Left lung (tissue), 4 donors: ENCODE measurements at regions not wholly inside any gene's neighbourhood (a gene's known extent, or its start where the extent isn't known, plus 50 kb on each side); places are given as distances from the start of the nearest gene placed in this dataset.
A peak's percentile ranks its signal among the peaks of the same experiment; 100 is the strongest.

Experiments
- ATAC-seq: fragments of 200-7000 bp; cut with Tn5 transposase; one replicate; pipeline ENCODE4 v1.9.1; 2020; ENCODE audit warnings: moderate library complexity
- DNase-seq, 4 donors: peaks; one replicate each; pipeline ENCODE4 v3.0.0-alpha.2; 2013 to 2020
- H3K27ac ChIP-seq, 2 donors: fragments of 200-600 bp; sonication (generic) in 1 of 2; one replicate each; pipeline versions ENCODE4 v1.5.0 to v1.8.0; 2020 to 2021
- H3K27me3 ChIP-seq, 2 donors: fragments of 200-600 bp; sonication (generic) in 1 of 2; one replicate each; pipeline versions ENCODE4 v1.5.0 to v1.8.0; 2020 to 2021
- H3K36me3 ChIP-seq, 2 donors: fragments of 200-600 bp; sonication (generic) in 1 of 2; one replicate each; pipeline versions ENCODE4 v1.5.0 to v1.8.0; 2020 to 2021
- H3K4me1 ChIP-seq, 2 donors: fragments of 200-600 bp; one replicate each; pipeline ENCODE4 v1.8.0; 2021
- H3K4me3 ChIP-seq, 2 donors: fragments of 200-600 bp; sonication (generic) in 1 of 2; one replicate each; pipeline versions ENCODE4 v1.5.0 to v1.8.0; 2020 to 2021; ENCODE audit warnings: mild to moderate bottlenecking in 1 of 2
- H3K9me3 ChIP-seq, 2 donors: fragments of 200-600 bp; sonication (generic) in 1 of 2; one replicate each; pipeline versions ENCODE4 v1.5.0 to v1.8.0; 2020 to 2021
- CTCF ChIP-seq, 2 donors: fragments of 200-600 bp; sonication (generic) in 1 of 2; IDR thresholded peaks; one replicate each; pipeline versions ENCODE4 v1.5.0 to v1.8.0; 2021; ENCODE audit warnings: antibody characterized with exemption in 2 of 2
- intact Hi-C, 2 donors: fragments of 100-400 bp; cut with DNase I; formaldehyde crosslinking; loops; one replicate each; pipeline versions ENCODE4 v1.11.2 to v1.14.2; 2022
- donor health status: DM: no; HTN: yes; CAD: no.
- donor health status: DM: no; HTN: no; CAD: no.

GRCh38 chr6:112560651-112561050 is 213.5 kb downstream of the RFPL4B start:
- no peak for ATAC-seq
- no peak overlapping the region for H3K4me3 ChIP-seq

GRCh38 chr6:112562301-112563231 is 215.4 kb downstream of the RFPL4B start:
- TF ChIP-seq CTCF (IDR thresholded peaks at IDR 0.05), result no peak
- H3K27me3 ChIP-seq, result no peaks in the 10 kb centered on the region
- H3K36me3 ChIP-seq, result no peaks in the 10 kb centered on the region
- DNase-seq, result peak in 2 of 4 donors; percentile 71 to 74
- H3K4me3 ChIP-seq, result no peak overlapping the region
- H3K4me1 ChIP-seq, result no peaks in the 10 kb centered on the region
- intact Hi-C loops, result no loop called here
- peak; percentile 53 for ATAC-seq
- H3K9me3 ChIP-seq, result no peaks in the 10 kb centered on the region
- no peak overlapping the region for H3K27ac ChIP-seq

More at GRCh38 chr6:112560651-112561050, 213.5 kb downstream of the RFPL4B start:
- H3K9me3 ChIP-seq, result no peaks in the 10 kb centered on the region
- no peak for DNase-seq
- no peak for TF ChIP-seq CTCF (IDR thresholded peaks at IDR 0.05)
- H3K27me3 ChIP-seq, result no peaks in the 10 kb centered on the region
- no peaks in the 10 kb centered on the region for H3K4me1 ChIP-seq
- H3K27ac ChIP-seq, result no peak overlapping the region
- intact Hi-C loops, result no loop called here
- H3K36me3 ChIP-seq, result no peaks in the 10 kb centered on the region

GRCh38 chr6:112563368-112563767 is 216.2 kb downstream of the RFPL4B start:
- no peak for TF ChIP-seq CTCF (IDR thresholded peaks at IDR 0.05)
- intact Hi-C loops, result no loop called here
- no peak overlapping the region for H3K27ac ChIP-seq
- no peaks in the 10 kb centered on the region for H3K9me3 ChIP-seq
- DNase-seq (no peak), ATAC-seq (peak; percentile 35)
- H3K4me3 ChIP-seq, result no peak overlapping the region
- H3K27me3 ChIP-seq, result no peaks in the 10 kb centered on the region
- no peaks in the 10 kb centered on the region for H3K36me3 ChIP-seq
- H3K4me1 ChIP-seq, result no peaks in the 10 kb centered on the region

GRCh38 chr6:112568066-112568465 is 220.9 kb downstream of the RFPL4B start:
- Histone ChIP-seq H3K27ac (no peak overlapping the region), H3K9me3 (no peaks in the 10 kb centered on the region), H3K4me1 (no peaks in the 10 kb centered on the region), H3K4me3 (no peak overlapping the region), H3K27me3 (no peaks in the 10 kb centered on the region), H3K36me3 (no peaks in the 10 kb centered on the region)
- no peak for TF ChIP-seq CTCF (IDR thresholded peaks at IDR 0.05)
- intact Hi-C loops, result no loop called here
- no peak for ATAC-seq
- DNase-seq, result peak in 1 of 4 donors; percentile 13

- no peaks in the 10 kb centered on the region for H3K36me3 ChIP-seq
- intact Hi-C loops, result no loop called here
- ATAC-seq (peak; percentile 85), DNase-seq (peak in 3 of 4 donors; percentile 35 to 72 (median 46))
- H3K4me1 ChIP-seq, result no peaks in the 10 kb centered on the region
- H3K27me3 ChIP-seq, result no peaks in the 10 kb centered on the region
- H3K27ac ChIP-seq, result peak overlapping the region in 1 of 2 donors; percentile 1
- no peak overlapping the region for H3K4me3 ChIP-seq
- no peaks in the 10 kb centered on the region for H3K9me3 ChIP-seq
- TF ChIP-seq CTCF (IDR thresholded peaks at IDR 0.05), result no peak
Observed at GRCh38 chr6:112571488-112572270, 224.5 kb downstream of the RFPL4B start.
